Mucosa of descending colon (tissue), 3 donors: ENCODE measurements at regions not wholly inside any gene's neighbourhood (a gene's known extent, or its start where the extent isn't known, plus 50 kb on each side); places are given as distances from the start of the nearest gene placed in this dataset.

Experiments
- ATAC-seq: fragments of 200-7000 bp; cut with Tn5 transposase; one replicate; pipeline ENCODE4 v1.9.1; 2020; ENCODE audit warnings: mild to moderate bottlenecking, moderate library complexity
- DNase-seq, 3 donors: peaks; one replicate each; pipeline ENCODE4 v3.0.0-alpha.2; 2020
- H3K36me3 ChIP-seq: fragments of 200-600 bp; one replicate; pipeline ENCODE4 v1.8.0; 2021; ENCODE audit warnings: low read depth, mild to moderate bottlenecking
- H3K4me1 ChIP-seq: fragments of 200-600 bp; one replicate; pipeline ENCODE4 v1.8.0; 2021; ENCODE audit warnings: low read depth, mild to moderate bottlenecking
- H3K4me3 ChIP-seq: fragments of 200-600 bp; one replicate; pipeline ENCODE4 v1.8.0; 2021; ENCODE audit warnings: mild to moderate bottlenecking
- H3K9me3 ChIP-seq: fragments of 200-600 bp; one replicate; pipeline ENCODE4 v1.8.0; 2021; ENCODE audit warnings: mild to moderate bottlenecking
- intact Hi-C, 2 donors: fragments of 100-400 bp; cut with DNase I in 1 of 2; cut with micrococcal nuclease in 1 of 2; formaldehyde crosslinking; loops; one replicate each; pipeline versions ENCODE4 v1.11.0 to v1.11.1; 2022; cut with DNase I, micrococcal nuclease
- TF ChIP-seq, protein P1 (sequence below): fragments of 200-600 bp; IDR thresholded peaks from one replicate; pipeline ENCODE4 v1.8.0; 2022; ENCODE audit warnings: antibody characterized with exemption, mild to moderate bottlenecking
- donor health status: DM: no; HTN: no; CAD: no; lungs with moderate emphysema.
- donor health status: DM: no; HTN: no; CAD: no.
- donor health status: DM: no; HTN: yes; CAD: no.

DNA sequence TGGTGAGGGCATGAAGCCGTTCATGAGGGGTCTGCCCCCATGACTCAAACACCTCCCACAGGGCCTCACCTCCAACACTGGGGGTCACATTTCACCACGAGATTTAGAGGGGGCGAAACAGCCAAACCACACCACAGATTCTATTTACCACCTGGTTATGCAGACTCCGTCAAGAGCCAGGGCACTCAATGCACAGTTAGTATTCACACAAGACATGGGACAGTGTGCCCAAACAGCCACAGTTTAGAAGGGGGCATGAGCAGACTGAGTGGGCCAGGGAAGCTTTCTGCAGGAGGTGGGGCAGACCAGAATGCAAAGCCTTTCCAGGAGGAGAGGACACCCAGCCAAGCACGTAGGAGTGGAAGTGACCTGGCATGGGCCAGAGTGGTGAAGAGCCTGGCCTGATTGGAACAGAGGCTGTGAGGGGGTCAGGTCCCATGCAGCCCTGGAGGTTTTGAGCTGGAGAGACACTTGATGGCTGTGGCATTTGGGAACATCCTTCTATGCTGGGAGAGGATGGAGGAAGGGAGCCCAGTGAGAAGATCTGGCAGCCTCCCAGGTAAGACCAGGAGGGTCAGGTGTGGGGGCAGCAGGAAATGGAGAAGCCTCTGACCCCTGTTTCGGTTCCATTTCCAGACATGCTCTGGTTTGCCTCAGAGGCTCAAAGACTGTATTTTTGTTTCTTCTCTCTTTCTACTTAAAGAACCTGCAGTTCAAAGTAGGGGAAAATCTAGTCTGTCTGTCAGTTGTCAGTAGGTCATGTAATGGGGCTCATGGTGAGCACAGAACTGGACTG, 199.1 kb upstream of the NCAM1 start:
- H3K9me3 ChIP-seq, result no peaks in the 10 kb centered on the region
- DNase-seq (no peak), ATAC-seq (no peak)
- no peak overlapping the region for H3K4me3 ChIP-seq
- intact Hi-C loops, result no loop called here
- TF ChIP-seq, protein P1, sequence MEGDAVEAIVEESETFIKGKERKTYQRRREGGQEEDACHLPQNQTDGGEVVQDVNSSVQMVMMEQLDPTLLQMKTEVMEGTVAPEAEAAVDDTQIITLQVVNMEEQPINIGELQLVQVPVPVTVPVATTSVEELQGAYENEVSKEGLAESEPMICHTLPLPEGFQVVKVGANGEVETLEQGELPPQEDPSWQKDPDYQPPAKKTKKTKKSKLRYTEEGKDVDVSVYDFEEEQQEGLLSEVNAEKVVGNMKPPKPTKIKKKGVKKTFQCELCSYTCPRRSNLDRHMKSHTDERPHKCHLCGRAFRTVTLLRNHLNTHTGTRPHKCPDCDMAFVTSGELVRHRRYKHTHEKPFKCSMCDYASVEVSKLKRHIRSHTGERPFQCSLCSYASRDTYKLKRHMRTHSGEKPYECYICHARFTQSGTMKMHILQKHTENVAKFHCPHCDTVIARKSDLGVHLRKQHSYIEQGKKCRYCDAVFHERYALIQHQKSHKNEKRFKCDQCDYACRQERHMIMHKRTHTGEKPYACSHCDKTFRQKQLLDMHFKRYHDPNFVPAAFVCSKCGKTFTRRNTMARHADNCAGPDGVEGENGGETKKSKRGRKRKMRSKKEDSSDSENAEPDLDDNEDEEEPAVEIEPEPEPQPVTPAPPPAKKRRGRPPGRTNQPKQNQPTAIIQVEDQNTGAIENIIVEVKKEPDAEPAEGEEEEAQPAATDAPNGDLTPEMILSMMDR, result no peak
- no peaks in the 10 kb centered on the region for H3K4me1 ChIP-seq
- H3K36me3 ChIP-seq, result no peaks in the 10 kb centered on the region

DNA sequence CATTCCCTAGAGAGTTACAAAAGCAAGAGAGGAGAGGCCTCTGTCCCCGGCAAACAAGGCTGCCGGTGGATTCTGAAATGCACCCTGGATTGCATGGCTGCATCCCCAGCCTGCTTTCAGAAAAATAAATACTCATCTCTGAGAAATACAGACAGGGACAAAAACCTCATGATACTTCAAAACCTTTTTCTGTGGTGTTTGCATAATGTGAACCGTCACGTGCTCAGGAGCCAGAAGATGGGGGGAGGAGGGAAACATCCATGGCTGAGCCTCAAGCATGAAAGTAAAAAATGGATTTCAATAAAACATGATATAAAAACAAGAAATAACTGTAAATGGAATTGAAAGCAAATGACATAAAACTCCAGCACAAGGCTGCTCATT, 198.5 kb upstream of the NCAM1 start:
- TF ChIP-seq, protein P1, result no peak
- no peaks in the 10 kb centered on the region for H3K4me1 ChIP-seq
- intact Hi-C loops, result no loop called here
- ATAC-seq (no peak), DNase-seq (no peak)
- H3K36me3 ChIP-seq, result no peaks in the 10 kb centered on the region
- H3K9me3 ChIP-seq, result no peaks in the 10 kb centered on the region
- H3K4me3 ChIP-seq, result no peak overlapping the region

DNA sequence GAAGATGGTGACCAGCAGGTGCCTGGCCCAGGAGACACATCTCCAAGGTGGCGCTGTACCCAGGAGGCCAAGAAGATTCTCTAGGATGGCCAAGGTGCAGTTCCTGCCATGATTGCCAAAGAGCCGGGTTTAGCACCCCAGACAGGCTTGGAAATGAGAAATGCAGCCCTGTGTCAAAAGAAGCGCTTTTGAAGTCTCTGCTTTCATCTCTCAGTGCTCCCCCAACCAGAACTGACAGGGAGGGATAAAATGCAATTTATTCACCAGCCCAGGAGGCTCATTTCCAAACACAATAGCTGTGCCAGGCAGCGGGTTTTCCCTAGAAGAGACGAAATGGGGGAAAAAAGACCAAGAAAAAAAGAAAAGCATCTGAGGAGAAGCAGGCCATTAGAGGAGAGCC, 195.9 kb upstream of the NCAM1 start:
- no peak for ATAC-seq
- Histone ChIP-seq H3K4me1 (no peaks in the 10 kb centered on the region), H3K4me3 (no peak overlapping the region), H3K9me3 (no peaks in the 10 kb centered on the region), H3K36me3 (no peaks in the 10 kb centered on the region)
- DNase-seq, result no peak
- intact Hi-C loops, result no loop called here
- TF ChIP-seq, protein P1, result no peak

DNA sequence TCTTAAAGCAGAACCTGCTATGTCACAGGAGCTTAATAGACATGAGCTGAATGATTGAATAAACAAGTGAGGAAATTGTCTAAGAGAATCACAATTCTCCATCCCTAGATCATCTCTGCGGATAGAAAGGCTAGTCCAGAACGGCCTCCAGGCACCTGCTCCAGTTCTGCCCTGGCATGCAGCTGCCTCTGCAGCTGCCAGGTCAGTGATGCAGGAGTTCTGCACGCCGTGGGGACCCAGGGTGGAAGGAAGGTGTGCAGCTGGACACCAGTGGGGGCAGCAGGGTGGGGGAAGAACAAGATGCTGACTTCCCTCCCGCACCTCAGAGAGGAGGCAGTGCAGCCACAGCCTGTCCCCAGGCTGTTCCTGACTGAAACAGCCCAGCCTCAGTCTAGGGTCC, 192.1 kb upstream of the NCAM1 start:
- TF ChIP-seq, protein P1, result no peak
- intact Hi-C loops, result no loop called here
- no peaks in the 10 kb centered on the region for H3K9me3 ChIP-seq
- no peaks in the 10 kb centered on the region for H3K36me3 ChIP-seq
- no peak for ATAC-seq
- DNase-seq, result no peak
- no peak overlapping the region for H3K4me3 ChIP-seq
- no peaks in the 10 kb centered on the region for H3K4me1 ChIP-seq

DNA sequence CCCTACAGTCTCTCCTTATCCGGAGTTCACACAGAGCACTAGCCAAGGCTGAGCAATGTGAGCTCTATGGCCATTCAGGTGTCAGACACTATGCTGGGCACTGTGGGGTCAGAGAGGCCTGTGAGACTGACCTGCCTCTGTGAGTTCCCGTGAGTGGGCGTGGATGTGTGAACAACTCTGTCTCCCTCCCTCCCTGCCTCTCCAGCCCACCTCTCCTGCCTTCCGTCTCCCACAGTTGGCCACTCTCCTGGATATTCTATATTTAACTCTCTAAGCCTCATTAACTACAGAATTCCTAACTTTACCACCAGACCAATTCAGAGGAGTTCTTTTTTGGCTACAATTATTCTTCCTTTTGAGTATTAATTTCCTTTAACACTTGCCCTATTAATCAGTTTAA, 191.6 kb upstream of the NCAM1 start:
- H3K9me3 ChIP-seq, result no peaks in the 10 kb centered on the region
- ATAC-seq, result no peak
- intact Hi-C loops, result no loop called here
- DNase-seq, result no peak
- no peaks in the 10 kb centered on the region for H3K4me1 ChIP-seq
- H3K36me3 ChIP-seq, result no peaks in the 10 kb centered on the region
- no peak overlapping the region for H3K4me3 ChIP-seq
- TF ChIP-seq, protein P1, result no peak

DNA sequence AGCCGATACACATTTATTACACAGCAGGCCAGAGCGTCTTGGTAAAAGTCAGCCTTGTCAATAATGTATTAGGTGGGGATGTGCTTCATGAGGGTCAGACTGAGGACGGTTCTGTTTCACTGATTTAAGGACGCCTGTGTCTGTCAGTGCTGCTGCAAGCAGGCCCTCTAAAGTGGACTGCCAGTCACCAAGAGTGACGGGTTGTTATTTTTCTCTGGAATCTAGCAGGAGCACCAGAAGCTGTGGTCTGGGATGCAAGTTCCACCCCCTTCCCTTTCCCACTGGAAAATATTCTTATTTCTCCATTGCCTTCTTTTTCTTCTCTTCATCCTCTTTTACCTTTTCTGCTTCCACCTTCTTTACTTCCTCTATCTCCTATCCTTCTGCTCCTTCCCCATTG, 191.2 kb upstream of the NCAM1 start:
- TF ChIP-seq, protein P1, result no peak
- ATAC-seq, result no peak
- Histone ChIP-seq H3K4me3 (no peak overlapping the region), H3K9me3 (no peaks in the 10 kb centered on the region), H3K36me3 (no peaks in the 10 kb centered on the region), H3K4me1 (no peaks in the 10 kb centered on the region)
- no peak for DNase-seq
- intact Hi-C loops, result no loop called here
